Pons (tissue), 1 donor: ENCODE measurements at regions not wholly inside any gene's neighbourhood (a gene's known extent, or its start where the extent isn't known, plus 50 kb on each side); places are given as distances from the start of the nearest gene placed in this dataset.
"Not testable (repeated sequence)": the region's sequence is repeated elsewhere in the genome, so short reads cannot be mapped to it uniquely, and the experiment has no call there.

ENCODE experiments used
- DNase-seq: peaks from one replicate; pipeline ENCODE4 v3.0.0-alpha.2; 2016; ENCODE audit warnings: low spot score

DNA sequence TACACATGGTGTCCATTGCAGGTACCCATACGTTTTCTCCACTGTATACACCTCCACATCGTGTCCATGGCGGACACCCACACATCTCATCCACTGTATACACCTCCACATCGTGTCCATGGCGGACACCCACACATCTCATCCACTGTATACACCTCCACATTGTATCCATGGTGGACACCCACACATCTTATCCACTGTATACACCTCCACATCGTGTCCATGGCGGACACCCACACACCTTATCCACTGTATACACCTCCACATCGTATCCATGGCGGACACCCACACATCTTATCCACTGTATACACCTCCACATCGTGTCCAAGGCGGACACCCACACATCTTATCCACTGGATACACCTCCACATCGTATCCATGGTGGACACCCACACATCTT lies 50.4 kb upstream of the TTC34 start:
- DNase-seq, result not testable (repeated sequence)

GRCh38 chr1:2853711-2854110 lies 52.2 kb upstream of the TTC34 start:
- no peak for DNase-seq

- DNase-seq, result no peak
These were observed 52.7 kb upstream of the TTC34 start for GRCh38 chr1:2854151-2854550.

GRCh38 chr1:2854611-2855010 lies 53.1 kb upstream of the TTC34 start:
- DNase-seq, result no peak

- no peak for DNase-seq
These were observed 53.9 kb upstream of the TTC34 start for GRCh38 chr1:2855206-2856065.

DNA sequence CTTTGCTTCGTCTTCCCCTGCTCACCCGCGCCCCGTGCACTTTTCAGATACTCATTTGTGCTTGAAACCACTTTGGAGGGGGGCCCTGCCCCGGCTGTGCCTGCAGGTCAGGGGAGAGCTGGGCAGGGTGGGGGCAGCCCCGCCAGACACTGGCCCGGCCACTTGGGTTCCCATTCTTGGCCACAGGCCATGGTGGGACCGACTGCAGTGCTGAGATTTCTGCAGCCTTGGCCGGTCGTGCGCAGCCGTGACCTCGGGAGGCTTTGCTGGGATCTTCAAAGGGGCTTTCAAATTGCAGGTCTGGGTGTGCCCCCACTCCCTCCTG lies 54.5 kb upstream of the TTC34 start:
- no peak for DNase-seq

- no peak for DNase-seq
These were observed 55.3 kb upstream of the TTC34 start for GRCh38 chr1:2856676-2857375.

DNA sequence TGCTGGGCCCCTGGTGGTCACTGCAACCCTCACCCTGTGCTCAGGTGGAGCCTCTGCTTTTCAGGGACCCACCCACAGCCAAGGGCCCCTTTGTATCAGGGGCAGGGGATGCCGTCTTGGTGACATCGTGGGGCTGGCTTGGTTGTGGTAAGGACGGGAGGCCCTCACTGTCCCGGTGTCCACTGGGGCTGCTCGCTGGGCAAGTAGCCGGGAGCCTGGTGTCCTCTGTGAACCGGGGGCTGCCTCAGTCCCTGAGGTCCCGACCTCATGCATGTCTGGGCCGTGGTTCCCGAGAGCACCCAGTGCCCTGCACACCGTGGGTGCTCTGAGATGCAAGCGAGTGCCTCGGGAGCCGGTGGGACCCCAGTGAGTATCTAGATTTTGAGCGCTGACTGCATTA lies 56.0 kb upstream of the TTC34 start:
- no peak for DNase-seq

GRCh38 chr1:2858676-2859075 lies 57.2 kb upstream of the TTC34 start:
- DNase-seq, result no peak

- no peak for DNase-seq
These were observed 57.9 kb upstream of the TTC34 start for GRCh38 chr1:2859219-2859880.

GRCh38 chr1:2859881-2860430 lies 58.5 kb upstream of the TTC34 start:
- no peak for DNase-seq

DNA sequence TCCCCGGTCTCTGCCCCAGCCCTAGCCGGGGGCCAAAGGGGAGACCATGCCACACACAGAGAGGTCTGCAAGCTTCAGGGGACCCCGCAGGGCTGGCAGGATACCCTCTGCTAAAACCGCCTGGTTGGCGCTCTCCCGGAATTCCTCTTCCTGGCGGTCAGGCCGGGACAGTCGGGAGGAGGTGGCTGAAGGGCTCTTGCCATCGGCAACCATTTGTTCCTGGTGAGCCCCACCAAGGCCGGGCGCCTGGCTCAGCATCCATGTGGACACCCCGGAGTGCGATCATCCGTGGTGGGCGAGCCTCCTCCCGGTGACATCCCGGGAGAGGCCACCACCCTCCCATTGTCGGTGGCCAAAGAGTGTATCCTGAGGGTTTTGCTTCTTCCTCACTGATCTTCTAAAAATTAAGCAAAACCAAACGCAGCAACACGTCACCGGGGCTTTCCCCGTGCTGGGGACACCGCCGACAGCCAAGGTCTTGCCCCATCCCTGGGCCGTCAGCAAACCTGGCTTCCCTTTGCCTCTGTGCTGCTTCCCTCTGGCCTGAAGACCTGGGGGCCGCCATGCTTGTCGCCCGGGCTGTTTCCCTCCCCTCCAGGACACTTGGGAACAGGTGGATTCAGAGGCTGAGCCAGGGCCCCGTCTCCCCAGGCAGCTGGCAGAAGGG lies 59.1 kb upstream of the TTC34 start:
- DNase-seq, result no peak

- DNase-seq, result no peak
These were observed 59.9 kb upstream of the TTC34 start for GRCh38 chr1:2861143-2861987.

GRCh38 chr1:2861988-2862813 lies 60.7 kb upstream of the TTC34 start:
- no peak for DNase-seq

DNA sequence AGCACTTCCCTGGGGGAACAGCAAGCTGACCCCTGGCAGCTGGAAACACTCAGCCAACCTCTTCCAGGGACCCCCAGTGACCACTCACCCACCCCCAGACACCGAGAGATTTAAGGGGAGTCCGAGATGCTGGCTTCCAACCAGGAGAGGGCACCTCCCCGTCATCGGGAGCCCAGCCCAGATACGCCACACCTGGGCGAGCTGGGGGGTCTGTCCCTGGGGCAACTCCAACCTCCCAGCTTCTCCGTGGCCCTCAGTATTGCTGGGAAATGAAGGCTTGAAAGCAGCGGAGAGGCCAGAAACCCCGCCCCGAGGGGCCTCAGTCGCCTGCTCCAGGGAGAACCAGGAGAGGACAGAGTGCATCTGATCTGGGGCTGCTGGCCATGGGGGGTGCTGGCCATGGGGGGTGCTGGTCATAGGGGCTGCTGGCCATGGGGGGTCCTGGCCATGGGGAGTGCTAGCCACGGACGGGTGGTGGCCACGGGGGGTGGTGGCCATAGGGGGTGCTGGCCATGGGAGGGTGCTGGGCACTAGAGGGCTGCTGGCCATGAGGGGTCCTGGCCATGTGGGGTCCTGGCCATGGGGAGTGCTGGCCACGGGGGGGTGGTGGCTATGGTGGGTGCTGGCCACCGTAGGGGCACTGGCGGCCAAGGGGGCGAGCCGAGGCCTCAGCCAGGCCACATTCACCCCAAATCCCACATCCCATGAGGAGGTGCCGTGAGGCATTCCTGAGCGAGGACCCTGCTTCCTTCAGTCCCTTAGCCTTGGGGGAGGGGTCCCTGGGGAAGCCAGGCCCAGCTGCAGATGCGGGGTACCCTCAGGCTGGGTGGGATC lies 61.5 kb upstream of the TTC34 start:
- DNase-seq, result no peak

GRCh38 chr1:2863648-2863963 lies 62.1 kb upstream of the TTC34 start:
- no peak for DNase-seq

DNA sequence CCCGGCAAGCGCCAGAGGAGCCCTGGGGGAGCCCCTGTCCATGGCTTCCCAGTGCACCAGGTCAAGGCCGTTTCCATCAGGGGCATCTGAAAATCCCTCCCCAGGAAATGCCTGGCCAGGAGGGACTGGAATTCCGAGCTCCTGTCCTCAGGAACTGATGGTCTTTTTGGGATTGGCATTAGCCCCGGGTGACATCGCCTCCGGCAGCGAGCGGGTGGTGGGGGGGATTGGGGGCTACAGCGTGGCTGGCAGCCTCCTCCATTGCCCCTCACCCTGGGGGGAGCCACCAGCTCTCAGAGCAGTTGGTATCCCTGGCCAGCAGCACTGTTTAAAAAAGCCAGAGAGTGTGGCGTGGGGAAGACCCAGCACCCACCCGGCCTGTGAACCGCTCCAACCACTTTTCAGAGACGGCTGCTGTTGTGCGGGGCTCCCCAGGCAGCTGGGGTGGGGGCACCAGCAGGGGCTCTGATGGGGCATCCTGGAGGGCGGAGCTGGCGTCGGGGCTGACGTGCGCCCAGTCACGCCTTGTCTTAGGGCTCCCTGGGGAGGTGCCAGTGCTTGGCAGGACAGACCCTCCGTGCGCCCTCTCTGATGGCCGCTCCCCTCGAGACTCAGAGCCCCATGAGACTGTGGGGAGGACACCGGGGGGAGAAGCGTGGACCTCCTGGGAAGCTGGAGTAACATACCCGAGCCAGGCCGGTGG lies 62.9 kb upstream of the TTC34 start:
- DNase-seq, result no peak

GRCh38 chr1:2865000-2865399 lies 63.5 kb upstream of the TTC34 start:
- DNase-seq, result no peak
